ENCODE measurements at regions not wholly inside any gene's neighbourhood (a gene's known extent, or its start where the extent isn't known, plus 50 kb on each side); places are given as distances from the start of the nearest gene placed in this dataset.

DNA sequence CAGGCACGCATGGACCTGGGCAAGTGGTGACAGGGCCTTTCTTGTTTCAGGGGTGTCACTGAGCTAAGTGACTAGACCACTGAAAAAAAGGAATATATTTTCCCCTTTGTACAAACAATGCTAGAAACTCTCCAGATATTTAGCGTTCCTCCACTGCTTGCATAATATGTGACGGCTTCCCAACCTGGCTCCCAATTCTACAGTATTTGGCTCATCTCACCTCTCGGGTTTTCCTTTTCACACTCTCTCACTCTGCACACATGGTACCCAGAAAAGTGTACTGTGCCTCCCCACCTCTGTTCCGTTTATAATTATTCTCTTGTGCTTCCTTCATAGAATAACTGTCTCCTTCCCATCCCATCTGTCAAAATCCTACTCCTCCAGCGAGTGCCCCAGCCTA, 140.5 kb upstream of the KLHL25 start:
- in situ Hi-C loops (cut with MboI; ENCODE audit: low sequenced_read_pairs) = no loop called here

GRCh38 chr15:85937661-85938060, 142.0 kb upstream of the AGBL1 start:
- in situ Hi-C loops (cut with MboI; ENCODE audit: low sequenced_read_pairs) = no loop called here

- in situ Hi-C loops (cut with MboI; ENCODE audit: low sequenced_read_pairs) = no loop called here
These were observed 138.3 kb upstream of the AGBL1 start for GRCh38 chr15:85941186-85941855.

- in situ Hi-C loops (cut with MboI; ENCODE audit: low sequenced_read_pairs) = no loop called here
These were observed 137.0 kb upstream of the AGBL1 start for GRCh38 chr15:85942632-85943031.

DNA sequence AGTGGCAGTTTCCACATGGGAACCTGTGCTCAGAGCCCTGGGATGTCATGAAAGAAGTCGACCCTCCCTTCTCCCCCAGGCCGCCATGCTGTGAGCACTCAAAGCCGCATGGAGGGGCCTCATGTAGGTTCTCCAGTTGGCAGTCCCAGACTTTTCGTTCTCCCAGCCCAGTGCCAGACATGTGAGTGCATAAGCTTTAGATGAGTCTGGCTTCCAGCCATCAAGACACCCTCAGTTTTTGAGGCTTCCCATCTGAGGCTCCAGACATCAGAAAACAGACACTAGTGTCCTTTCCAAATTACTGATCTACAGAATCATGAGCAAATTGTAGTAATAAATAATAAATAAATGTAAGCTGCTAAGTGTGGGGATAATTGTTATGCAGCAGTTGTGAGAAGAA, 136.5 kb upstream of the AGBL1 start:
- in situ Hi-C loops (cut with MboI; ENCODE audit: low sequenced_read_pairs) = no loop called here

- in situ Hi-C loops (cut with MboI; ENCODE audit: low sequenced_read_pairs) = no loop called here
These were observed 135.9 kb upstream of the AGBL1 start for GRCh38 chr15:85943791-85944190.

- in situ Hi-C loops (cut with MboI; ENCODE audit: low sequenced_read_pairs) = no loop called here
These were observed 132.7 kb upstream of the AGBL1 start for GRCh38 chr15:85947021-85947420.

- in situ Hi-C loops (cut with MboI; ENCODE audit: low sequenced_read_pairs) = no loop called here
These were observed 131.7 kb upstream of the AGBL1 start for GRCh38 chr15:85947936-85948335.

DNA sequence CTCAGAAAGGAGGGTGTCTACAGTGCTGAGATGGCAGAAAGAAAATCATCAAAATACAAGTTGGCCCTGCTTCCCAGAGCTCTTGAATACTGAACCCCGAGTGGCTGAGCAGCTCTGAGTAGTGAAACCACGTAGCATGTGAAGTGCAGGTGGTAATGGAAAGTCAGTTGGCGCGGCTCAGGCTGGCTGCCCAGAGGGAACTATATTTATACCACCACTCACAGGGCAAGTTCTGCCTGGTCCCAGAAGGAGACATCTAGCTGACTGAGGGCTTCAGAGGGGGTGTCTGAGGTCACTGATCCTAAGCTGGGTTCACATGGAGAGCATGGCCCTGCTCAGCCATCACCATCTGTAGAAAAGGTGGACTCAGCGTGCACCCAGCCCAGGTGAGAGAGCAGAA, 129.6 kb upstream of the AGBL1 start:
- in situ Hi-C loops (cut with MboI; ENCODE audit: low sequenced_read_pairs) = no loop called here

- in situ Hi-C loops (cut with MboI; ENCODE audit: low sequenced_read_pairs) = no loop called here
These were observed 125.1 kb upstream of the AGBL1 start for GRCh38 chr15:85954586-85954985.

DNA sequence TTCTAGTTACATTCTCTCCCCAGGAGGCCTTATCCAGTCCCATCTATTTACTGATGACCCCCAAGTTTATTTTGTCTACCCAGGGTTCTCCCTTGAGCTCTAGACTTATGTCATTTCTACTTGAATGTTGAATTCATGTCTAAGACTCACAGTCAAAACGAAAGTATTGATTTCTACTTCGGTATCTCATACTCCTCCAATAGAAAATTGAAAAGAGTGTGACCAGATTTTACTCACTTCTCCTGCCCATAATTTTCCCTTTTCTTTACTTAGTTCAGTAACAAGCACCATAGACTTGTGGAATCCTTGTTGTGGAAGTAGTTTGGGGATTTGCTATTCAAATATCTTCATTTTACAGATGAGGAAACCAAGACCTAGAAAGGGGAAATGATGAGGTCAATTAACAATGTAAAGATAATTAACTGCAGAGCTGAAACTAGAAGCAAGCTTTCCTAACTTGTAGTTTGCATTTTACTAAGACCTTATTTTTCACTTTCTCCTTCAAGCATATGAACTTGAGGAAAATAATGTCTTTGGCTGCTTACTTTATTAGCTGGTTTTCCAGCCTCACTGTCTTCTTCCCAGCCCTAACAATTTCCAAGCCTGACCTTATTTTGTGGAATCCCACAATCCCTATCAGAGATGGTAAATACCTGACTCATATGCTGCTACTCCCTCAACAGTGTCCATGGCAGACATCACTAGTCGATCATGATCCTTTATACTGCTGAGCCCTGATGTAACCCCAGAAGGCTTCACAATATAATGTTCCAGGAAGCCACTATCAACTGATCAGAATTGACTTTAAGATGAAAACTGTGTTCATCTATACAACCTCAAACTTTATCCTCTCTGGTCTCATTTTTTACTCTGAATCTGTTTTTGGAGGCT, 123.9 kb upstream of the AGBL1 start:
- in situ Hi-C loops (cut with MboI; ENCODE audit: low sequenced_read_pairs) = no loop called here

DNA sequence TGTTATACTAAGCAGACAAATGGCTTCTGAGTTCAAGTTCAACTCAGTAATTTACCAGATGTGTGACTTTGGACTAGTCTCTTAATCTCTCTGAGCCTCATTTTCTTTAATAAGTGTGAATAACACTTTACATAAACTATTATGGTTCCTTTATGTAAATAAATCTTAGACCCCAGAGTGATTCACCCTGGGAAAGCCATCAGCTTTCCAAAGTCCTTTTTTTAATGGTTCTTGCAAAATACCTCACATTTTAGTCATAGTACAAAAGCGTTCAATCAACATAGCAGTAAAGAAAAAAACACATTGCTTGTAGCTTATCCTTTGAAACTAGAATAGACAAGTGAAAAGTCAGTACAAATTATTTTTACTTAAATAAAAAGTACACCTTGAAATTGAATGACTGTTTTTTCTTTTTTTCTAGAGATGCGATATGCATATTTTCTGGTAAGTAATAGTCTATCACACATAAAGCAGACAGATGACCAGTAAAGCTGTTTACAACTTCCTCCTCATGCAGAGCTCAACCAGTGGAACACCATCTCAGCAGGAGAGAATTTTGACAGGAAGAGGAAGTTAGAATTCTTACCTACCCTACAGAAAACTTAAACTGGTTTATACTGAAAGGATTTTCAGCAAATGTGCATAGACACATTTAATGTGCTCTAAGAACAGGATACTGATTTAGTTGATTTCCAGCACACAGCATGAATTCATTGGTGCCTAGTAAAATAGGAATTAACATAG, 123.0 kb upstream of the AGBL1 start:
- in situ Hi-C loops (cut with MboI; ENCODE audit: low sequenced_read_pairs) = no loop called here

DNA sequence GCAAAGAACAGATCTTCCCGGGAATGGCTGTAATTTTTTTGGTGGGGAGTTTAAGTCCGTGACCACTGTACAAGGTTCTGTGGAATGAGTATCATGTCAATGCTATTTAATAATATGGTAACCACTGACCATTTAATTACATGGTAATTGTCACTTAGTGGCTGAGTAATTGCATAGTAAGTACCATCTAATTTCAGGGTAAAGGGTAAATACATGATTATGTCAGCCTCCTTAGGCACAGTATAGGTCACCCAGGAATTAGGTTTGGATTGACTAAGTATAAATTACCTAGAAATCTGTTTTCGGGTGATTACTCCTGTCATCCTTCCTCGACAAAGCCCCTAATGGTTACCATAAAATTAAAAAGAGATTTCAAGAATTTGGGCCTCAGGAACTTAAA, 120.1 kb upstream of the AGBL1 start:
- in situ Hi-C loops (cut with MboI; ENCODE audit: low sequenced_read_pairs) = no loop called here

GRCh38 chr15:85960381-85960780, 119.3 kb upstream of the AGBL1 start:
- in situ Hi-C loops (cut with MboI; ENCODE audit: low sequenced_read_pairs) = no loop called here

- in situ Hi-C loops (cut with MboI; ENCODE audit: low sequenced_read_pairs) = no loop called here
These were observed 117.8 kb upstream of the AGBL1 start for GRCh38 chr15:85961821-85962220.

DNA sequence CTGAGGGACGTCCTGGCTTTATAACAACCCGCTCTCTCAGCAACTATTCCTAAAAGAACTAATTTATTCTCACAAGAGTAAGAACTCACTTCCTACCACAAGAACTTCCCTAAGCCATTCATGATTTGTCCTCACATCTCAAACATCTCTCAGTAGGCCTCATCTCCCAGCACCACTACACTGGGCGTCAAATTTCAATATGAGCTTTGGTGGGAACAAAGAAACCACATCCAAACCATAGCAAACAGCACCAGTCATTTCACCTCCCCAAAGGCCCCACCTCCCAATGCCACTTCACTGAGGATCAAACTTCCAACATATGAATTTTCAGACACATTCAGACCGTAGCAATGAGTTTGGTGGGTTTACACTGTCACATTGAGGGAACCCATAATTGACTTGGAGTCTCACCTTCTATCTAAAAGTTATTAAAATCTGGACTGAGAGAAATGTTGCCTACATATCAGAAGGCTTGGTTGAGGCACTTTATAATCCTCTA, 116.4 kb upstream of the AGBL1 start:
- in situ Hi-C loops (cut with MboI; ENCODE audit: low sequenced_read_pairs) = no loop called here

GRCh38 chr15:85964471-85964870, 115.2 kb upstream of the AGBL1 start:
- in situ Hi-C loops (cut with MboI; ENCODE audit: low sequenced_read_pairs) = no loop called here

- in situ Hi-C loops (cut with MboI; ENCODE audit: low sequenced_read_pairs) = no loop called here
These were observed 112.1 kb upstream of the AGBL1 start for GRCh38 chr15:85967553-85967952.

DNA sequence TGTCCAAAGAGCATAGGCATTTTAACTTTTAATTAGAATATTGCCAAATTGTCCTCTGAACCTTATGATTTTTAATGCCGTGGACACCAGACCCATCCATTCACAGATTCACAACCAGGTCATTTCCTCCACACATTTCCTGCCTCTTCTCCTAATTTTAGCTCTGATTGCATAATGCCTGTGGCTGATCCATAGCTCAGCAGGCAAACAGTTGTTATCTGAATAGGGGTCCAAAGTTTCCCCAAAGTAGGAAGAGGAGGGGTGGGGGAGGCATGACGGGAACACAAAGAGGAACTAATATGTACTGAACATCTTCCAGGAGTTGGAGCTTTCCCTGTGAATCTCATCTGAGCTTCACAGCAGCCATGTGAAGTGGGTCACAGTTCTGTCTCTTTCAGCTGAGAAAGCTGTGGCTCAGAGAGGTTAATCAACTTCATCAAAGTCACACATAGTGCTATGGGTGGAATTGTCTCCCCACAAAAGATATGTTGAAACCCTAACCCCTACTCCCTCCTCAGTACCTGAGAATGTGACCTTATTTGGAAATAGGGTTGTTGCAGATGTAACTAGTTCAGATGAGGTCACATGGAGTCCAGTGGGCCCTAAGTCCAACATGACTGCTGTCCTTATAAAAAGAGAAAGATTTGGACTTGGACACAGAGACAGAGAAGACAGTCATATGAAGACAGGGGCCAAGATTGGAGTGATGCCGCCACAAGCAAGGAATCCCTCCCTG, 106.7 kb upstream of the AGBL1 start:
- in situ Hi-C loops (cut with MboI; ENCODE audit: low sequenced_read_pairs) = no loop called here

GRCh38 chr15:85973584-85974347, 105.9 kb upstream of the AGBL1 start:
- in situ Hi-C loops (cut with MboI; ENCODE audit: low sequenced_read_pairs) = no loop called here

Data from HL-60/S4 treated with retinoic acid at 250 ng/mL for 4 days and 3 days (cell line).